ENCODE measurements at regions not wholly inside any gene's neighbourhood (a gene's known extent, or its start where the extent isn't known, plus 50 kb on each side); places are given as distances from the start of the nearest gene placed in this dataset.

DNA sequence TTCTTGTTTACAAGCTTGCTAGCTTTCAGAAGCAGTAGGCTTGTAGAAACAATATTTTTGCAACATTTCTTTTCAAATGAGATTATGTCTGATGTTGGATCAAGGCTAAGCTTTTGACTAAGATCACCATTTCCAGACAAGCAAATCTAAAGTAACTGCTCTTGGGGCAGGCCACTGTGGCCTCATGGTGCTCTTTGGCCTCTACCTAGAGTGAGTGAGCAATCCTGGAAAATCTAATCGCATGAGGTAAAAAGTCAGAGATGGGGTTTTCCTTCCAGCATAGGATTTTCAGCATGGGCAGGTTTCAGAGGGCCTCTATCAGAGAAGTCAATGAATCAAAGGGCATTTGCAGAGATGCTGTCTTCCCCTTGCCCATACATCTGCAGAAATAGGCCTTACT lies 331.9 kb downstream of the OMA1 start:
- TF ChIP-seq, protein P1, sequence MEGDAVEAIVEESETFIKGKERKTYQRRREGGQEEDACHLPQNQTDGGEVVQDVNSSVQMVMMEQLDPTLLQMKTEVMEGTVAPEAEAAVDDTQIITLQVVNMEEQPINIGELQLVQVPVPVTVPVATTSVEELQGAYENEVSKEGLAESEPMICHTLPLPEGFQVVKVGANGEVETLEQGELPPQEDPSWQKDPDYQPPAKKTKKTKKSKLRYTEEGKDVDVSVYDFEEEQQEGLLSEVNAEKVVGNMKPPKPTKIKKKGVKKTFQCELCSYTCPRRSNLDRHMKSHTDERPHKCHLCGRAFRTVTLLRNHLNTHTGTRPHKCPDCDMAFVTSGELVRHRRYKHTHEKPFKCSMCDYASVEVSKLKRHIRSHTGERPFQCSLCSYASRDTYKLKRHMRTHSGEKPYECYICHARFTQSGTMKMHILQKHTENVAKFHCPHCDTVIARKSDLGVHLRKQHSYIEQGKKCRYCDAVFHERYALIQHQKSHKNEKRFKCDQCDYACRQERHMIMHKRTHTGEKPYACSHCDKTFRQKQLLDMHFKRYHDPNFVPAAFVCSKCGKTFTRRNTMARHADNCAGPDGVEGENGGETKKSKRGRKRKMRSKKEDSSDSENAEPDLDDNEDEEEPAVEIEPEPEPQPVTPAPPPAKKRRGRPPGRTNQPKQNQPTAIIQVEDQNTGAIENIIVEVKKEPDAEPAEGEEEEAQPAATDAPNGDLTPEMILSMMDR (IDR thresholded peaks at IDR 0.05; ENCODE audit: insufficient read depth, low read depth, low read length, missing control alignments) = no peak
- no peak overlapping the region for H3K4me3 ChIP-seq (ENCODE audit: low read depth, low read length)
- DNase-seq (ENCODE audit: low read depth) = no peak

DNA sequence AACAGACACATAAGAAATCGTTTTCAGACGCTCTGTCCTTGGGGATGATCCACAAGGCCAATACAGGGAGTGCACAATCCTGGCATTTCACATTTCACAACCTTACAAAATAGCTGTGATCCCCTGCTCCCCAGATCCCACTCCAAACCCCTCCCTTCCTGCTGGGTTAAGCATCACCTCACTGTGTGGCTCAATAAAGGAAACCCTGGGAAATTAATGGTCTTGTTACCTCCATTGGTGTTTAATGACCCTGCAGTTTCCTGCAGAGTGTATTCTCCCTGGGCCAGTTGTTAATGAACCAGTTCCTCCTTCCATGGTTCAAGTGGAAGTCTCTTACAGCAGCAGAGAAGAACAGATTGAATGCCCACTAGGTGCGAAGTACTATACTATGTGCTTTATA lies 334.7 kb downstream of the OMA1 start:
- no peak for DNase-seq (ENCODE audit: low read depth)
- TF ChIP-seq, protein P1 (IDR thresholded peaks at IDR 0.05; ENCODE audit: insufficient read depth, low read depth, low read length, missing control alignments) = no peak
- H3K4me3 ChIP-seq (ENCODE audit: low read depth, low read length) = no peak overlapping the region

DNA sequence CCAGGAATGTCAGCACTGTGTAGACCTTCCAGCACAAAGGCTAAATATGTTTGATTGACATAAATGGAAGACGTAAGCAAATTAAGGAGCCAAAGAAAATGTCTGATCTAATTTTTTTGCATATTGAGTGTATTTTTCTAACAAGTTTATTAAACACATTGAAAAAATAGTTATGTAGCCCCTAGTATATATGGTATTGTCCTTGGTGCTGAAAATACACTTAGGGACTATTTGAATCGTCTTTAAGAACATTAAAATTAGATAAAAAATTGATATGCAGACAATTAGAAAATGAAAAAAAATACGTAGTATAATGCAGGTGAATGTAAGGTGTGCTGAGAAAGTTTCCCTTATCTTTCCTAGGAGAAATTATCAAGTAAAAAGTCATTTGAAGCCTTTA lies 337.0 kb downstream of the OMA1 start:
- no peak overlapping the region for H3K4me3 ChIP-seq (ENCODE audit: low read depth, low read length)
- TF ChIP-seq, protein P1 (IDR thresholded peaks at IDR 0.05; ENCODE audit: insufficient read depth, low read depth, low read length, missing control alignments) = no peak
- no peak for DNase-seq (ENCODE audit: low read depth)

DNA sequence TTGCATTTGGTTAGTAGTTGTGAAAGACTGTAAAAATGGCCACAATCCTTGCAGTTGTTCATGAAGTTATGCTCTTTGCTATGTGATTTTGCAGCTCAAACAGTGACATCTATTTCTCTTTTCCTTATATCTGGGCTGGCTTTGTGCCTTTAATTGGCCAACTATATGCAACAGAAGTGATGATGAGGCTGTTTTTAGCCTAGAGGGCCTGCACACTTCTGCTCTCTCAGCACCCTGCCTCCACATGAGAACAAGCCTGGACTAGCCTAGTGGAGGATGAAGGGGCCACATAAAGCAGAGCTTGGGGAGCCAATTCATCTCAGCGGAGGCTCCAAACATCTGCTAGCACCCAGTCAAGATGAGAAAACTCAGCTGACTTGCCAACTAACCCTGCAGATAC lies 339.8 kb downstream of the OMA1 start:
- TF ChIP-seq, protein P1 (IDR thresholded peaks at IDR 0.05; ENCODE audit: insufficient read depth, low read depth, low read length, missing control alignments) = no peak
- DNase-seq (ENCODE audit: low read depth) = peak; percentile 5

DNA sequence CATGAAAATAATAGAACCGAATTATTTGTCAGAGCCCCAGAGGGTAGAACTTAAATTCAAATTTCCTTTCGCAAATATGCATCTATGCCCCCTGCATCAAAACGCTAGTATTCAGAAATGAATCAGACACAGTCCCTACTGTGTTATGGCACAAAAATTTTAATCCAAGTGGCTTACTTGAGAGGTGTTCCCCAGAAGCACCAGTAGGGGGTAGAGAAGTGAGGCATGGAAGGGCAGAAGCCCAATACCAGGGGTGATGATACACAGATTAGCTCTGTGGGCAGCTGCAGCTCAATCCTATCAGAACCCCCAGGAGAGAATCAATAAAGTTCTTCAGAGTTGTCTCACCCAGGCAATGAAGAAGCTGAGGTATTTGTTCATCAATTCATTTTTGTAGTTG lies 342.2 kb downstream of the OMA1 start:
- peak; percentile 4 for DNase-seq (ENCODE audit: low read depth)
- H3K4me3 ChIP-seq (ENCODE audit: low read depth, low read length) = no peak overlapping the region
- TF ChIP-seq, protein P1 (IDR thresholded peaks at IDR 0.05; ENCODE audit: insufficient read depth, low read depth, low read length, missing control alignments) = peak; percentile 8

More for the DNA sequence above, 339.8 kb downstream of the OMA1 start:
- H3K4me3 ChIP-seq (ENCODE audit: low read depth, low read length) = no peak overlapping the region

DNA sequence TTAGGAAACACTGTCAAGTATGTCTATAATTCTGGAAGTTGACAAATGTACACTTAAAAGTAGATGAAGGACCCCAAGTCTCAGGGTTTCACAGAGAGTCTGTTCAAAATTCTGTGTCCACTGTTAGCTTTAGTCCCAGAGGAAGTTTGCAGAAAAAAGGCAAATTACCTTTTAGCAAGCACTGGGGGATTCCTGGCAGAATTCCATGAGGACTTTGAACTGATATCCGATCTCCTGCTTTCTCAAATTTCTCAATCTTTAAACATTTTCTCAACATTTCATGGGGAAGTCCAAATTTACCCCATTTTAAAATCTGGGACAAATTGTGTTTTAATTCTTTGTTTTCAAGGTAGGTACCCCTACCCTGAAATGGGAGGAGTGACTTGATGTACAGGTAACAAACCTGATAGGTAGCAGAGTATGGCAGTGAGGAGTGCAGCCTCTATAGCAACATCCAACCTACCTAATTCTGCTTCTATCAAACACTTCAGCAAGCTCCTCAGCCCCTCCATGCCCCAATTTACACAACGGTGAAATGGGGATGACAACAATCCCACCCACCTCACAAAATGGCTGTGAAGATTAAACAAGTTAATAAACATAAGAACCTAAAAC lies 344.9 kb downstream of the OMA1 start:
- TF ChIP-seq, protein P1 (IDR thresholded peaks at IDR 0.05; ENCODE audit: insufficient read depth, low read depth, low read length, missing control alignments) = no peak
- H3K4me3 ChIP-seq (ENCODE audit: low read depth, low read length) = no peak overlapping the region
- DNase-seq (ENCODE audit: low read depth) = no peak

DNA sequence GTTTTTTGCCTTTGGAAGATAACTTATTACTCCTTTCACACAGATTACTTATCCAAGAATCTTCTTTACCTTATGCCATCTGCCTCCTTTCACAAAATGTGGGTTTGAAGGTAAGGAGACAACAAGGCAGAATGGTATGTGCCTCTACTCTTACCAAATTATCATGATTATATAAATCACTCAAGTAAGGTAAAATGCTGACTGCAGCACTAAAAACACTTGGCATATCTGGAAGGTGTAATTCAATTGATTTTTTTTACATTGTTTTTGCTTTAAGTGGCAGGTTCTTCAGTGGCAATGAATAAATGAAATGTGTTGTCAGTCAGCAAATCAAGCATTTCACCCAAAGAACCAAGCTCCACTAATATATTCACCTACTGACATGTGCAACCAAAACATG lies 346.1 kb downstream of the OMA1 start:
- H3K4me3 ChIP-seq (ENCODE audit: low read depth, low read length) = no peak overlapping the region
- TF ChIP-seq, protein P1 (IDR thresholded peaks at IDR 0.05; ENCODE audit: insufficient read depth, low read depth, low read length, missing control alignments) = no peak
- no peak for DNase-seq (ENCODE audit: low read depth)
